Common myeloid progenitor, CD34-positive (primary cell): ENCODE measurements at regions not wholly inside any gene's neighbourhood (a gene's known extent, or its start where the extent isn't known, plus 50 kb on each side); places are given as distances from the start of the nearest gene placed in this dataset.

Source experiments
- CTCF ChIA-PET: fragments of 350-600 bp; sonication (Branson Sonifier 250); formaldehyde crosslinking; loops from one replicate; lab custom pipeline; 2021; ENCODE audit warnings: antibody characterized with exemption; lab: Charles Lee
- POLR2A ChIA-PET: fragments of 350-600 bp; sonication (Branson Sonifier 250); formaldehyde crosslinking; loops from one replicate; lab custom pipeline; 2021; ENCODE audit warnings: antibody characterized with exemption; lab: Charles Lee
- DNase-seq, 3 donors: peaks; one replicate each; pipeline versions ENCODE4 v3.0.0 to v3.0.0-alpha.2; 2013
- H3K27ac ChIP-seq, 2 experiments: 1 replicate in 1 of 2; 2 replicates in 1 of 2; pipeline ENCODE4 v1.7.0; 2013; ENCODE audit warnings: inconsistent platforms in 2 of 2, low read length in 2 of 2, mild to moderate bottlenecking in 2 of 2, low read depth in 1 of 2, moderate library complexity in 1 of 2; ENCODE audit not compliant: severe bottlenecking in 2 of 2, insufficient read depth in 1 of 2, poor library complexity in 1 of 2
- H3K27me3 ChIP-seq, 5 experiments: replicated peaks in 2 of 5; 1 replicate in 3 of 5; 2 replicates in 2 of 5; pipeline versions ENCODE4 v1.6.1 to v1.7.0; 2013; ENCODE audit warnings: low read length in 4 of 5, mild to moderate bottlenecking in 2 of 5, moderate library complexity in 2 of 5, inconsistent platforms in 1 of 5; ENCODE audit not compliant: insufficient read depth in 5 of 5, control insufficient read depth in 4 of 5
- H3K36me3 ChIP-seq, 4 experiments: 1 replicate in 2 of 4; 2 replicates in 2 of 4; pipeline versions ENCODE4 v1.6.1 to v1.7.0; 2013; ENCODE audit warnings: low read length in 3 of 4, control low read depth in 1 of 4, mild to moderate bottlenecking in 1 of 4; ENCODE audit not compliant: control insufficient read depth in 4 of 4, insufficient read depth in 4 of 4
- H3K4me1 ChIP-seq, 4 experiments: 1 replicate in 3 of 4; 2 replicates in 1 of 4; pipeline versions ENCODE4 v1.6.1 to v1.7.1; 2013; ENCODE audit warnings: low read length in 3 of 4, mild to moderate bottlenecking in 3 of 4, control low read depth in 1 of 4, inconsistent platforms in 1 of 4, moderate library complexity in 1 of 4; ENCODE audit not compliant: control insufficient read depth in 4 of 4, insufficient read depth in 4 of 4; ENCODE audit errors: control extremely low read depth in 1 of 4
- H3K4me3 ChIP-seq, 7 experiments: 1 replicate in 4 of 7; 2 replicates in 3 of 7; pipeline versions ENCODE4 v1.5.1 to v1.7.0; 2013; ENCODE audit warnings: mild to moderate bottlenecking in 7 of 7, low read length in 6 of 7, moderate library complexity in 6 of 7, inconsistent platforms in 2 of 7, low read depth in 2 of 7, control low read depth in 1 of 7; ENCODE audit not compliant: insufficient read depth in 4 of 7, control insufficient read depth in 1 of 7; ENCODE audit errors: extremely low read depth in 1 of 7
- H3K9me3 ChIP-seq, 5 experiments: 1 replicate in 4 of 5; 2 replicates in 1 of 5; pipeline versions ENCODE4 v1.6.1 to v1.7.1; 2013; ENCODE audit warnings: low read length in 4 of 5, mild to moderate bottlenecking in 2 of 5, inconsistent platforms in 1 of 5, low read depth in 1 of 5, moderate library complexity in 1 of 5; ENCODE audit not compliant: control insufficient read depth in 4 of 5, insufficient read depth in 2 of 5; ENCODE audit errors: control extremely low read depth in 1 of 5
- WGBS: methylation state at CpG from one replicate; pipeline ENCODE4 v1.1.5; 2013; ENCODE audit not compliant: insufficient coverage; 5-methylcytosine and 5-hydroxymethylcytosine counted together

DNA sequence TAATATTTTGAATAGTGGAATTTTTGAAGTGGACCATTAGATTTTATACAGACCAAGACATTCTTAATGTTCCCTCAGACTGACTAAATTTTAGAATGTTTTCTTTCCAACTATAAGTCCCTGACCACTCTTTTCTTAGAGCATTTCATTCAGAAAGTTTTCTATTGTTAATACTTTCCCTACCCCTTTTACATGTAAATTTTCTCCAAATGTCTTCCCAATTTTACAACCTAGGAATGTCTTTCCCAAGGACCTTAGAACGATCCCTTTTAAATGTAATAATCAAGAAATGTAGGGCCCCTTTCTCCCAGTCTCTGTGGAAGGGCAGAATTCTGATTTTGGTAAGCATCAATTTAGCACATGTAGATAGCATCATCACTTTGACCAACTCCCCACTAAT, 730.0 kb upstream of the B3GALT2 start:
- WGBS: 100% methylated on average over 1 of the region's 1 CpG
- POLR2A ChIA-PET: no interaction called here
- CTCF ChIA-PET: no interaction called here

DNA sequence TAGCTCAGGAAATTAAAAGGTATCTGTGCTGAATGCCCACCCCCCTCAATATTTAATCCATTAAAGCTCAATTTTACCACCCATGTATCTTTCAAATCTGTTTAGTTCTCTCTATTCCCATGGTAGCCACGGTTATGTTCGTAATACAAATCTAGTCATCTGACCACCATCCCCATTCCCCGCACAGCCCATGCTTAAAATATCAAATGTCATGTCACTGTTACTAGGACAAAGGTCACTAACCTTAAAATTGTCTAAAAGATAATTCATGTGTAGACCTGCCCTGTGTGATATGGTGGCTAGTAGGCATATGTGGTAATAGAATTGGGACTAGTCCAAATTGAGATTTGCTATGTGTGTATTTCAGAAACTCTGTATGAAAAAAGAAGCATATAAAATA, 728.5 kb upstream of the B3GALT2 start:
- Histone ChIP-seq H3K4me3 (no peak overlapping the region), H3K4me1 (no peaks in the 10 kb centered on the region), H3K27ac (no peak overlapping the region), H3K27me3 (no peaks in the 10 kb centered on the region), H3K9me3 (no peaks in the 10 kb centered on the region), H3K36me3 (no peaks in the 10 kb centered on the region)
- POLR2A ChIA-PET: no interaction called here
- WGBS: no CpG with 5 or more reads among the region's 3 CpGs
- CTCF ChIA-PET: no interaction called here
- no peak for DNase-seq

More for the DNA sequence above, 730.0 kb upstream of the B3GALT2 start:
- no peak overlapping the region for H3K4me3 ChIP-seq
- H3K27ac ChIP-seq: no peak overlapping the region
- H3K36me3 ChIP-seq: no peaks in the 10 kb centered on the region
- H3K4me1 ChIP-seq: no peaks in the 10 kb centered on the region
- H3K27me3 ChIP-seq: no peaks in the 10 kb centered on the region
- DNase-seq: no peak
- no peaks in the 10 kb centered on the region for H3K9me3 ChIP-seq

DNA sequence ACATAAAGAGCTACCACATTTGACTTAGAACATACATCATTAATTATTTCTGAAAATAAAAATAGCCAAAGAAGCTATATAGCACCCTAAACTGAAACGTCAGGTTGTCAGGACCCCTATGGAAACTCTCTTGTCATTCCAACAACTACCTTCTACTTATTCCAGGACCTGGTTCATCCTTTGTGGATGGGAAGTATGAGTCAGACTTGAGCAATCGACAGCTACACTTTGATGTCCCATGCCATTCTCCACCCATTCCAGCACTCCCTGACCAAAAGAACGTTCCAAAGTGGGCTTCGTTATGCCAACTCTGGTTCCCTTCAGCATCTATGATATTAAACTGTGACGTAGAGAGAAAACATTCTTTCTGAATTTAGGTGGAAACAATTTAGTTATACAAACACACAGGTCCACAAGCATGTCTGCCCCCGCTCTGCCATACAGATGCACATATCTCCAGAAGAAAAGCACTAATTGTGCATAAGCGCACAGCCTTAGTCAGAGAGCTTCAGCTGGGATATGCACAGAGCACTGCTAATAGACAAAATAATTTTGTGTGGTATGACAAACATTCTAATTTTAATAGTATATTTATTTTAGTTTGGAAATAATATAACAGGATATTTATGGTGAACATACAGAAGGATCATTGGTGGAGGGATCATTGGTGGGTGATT, 723.1 kb upstream of the B3GALT2 start:
- DNase-seq: no peak
- Histone ChIP-seq H3K36me3 (no peaks in the 10 kb centered on the region), H3K4me3 (no peak overlapping the region), H3K27me3 (no peaks in the 10 kb centered on the region), H3K27ac (no peak overlapping the region), H3K9me3 (no peaks in the 10 kb centered on the region), H3K4me1 (no peaks in the 10 kb centered on the region)
- ChIA-PET CTCF (no interaction called here), POLR2A (no interaction called here)
- WGBS: no CpG with 5 or more reads among the region's 7 CpGs

DNA sequence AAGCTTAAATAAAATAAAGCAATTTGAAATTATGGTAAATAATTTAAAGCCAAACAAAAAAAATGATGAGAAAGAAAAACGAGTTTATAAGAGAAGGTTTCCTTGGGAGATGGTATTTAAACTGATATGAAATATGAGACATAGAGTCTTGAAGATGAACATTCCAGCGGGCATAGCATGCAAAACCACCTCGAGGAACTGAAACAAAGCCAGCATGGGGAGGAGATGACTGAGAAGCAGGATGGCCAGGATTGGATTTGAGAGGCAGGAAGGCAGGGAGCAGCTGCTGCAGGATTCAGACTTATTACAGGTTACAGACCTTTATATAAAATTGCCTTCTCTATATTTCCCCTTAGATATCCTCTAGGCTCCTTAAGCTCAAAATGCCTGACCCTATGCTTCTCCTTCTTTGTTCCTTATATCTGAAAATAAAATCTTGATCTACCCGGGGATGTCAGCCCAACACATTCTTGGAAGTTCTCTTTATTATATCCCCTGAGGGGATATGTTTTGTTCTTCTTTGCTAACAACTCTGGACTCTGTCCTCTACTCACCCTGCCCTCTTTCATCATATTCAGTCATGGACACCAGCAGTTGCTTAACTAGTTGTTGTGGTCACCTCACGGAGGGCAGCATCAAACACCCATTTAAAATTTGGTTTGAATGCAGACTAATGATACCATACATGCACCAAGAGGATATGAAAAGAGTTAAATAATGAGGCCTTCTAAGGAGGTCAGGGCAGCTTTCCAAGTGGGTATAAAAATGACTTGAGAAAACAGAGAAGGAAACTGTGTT, 719.1 kb upstream of the B3GALT2 start:
- DNase-seq: no peak

DNA sequence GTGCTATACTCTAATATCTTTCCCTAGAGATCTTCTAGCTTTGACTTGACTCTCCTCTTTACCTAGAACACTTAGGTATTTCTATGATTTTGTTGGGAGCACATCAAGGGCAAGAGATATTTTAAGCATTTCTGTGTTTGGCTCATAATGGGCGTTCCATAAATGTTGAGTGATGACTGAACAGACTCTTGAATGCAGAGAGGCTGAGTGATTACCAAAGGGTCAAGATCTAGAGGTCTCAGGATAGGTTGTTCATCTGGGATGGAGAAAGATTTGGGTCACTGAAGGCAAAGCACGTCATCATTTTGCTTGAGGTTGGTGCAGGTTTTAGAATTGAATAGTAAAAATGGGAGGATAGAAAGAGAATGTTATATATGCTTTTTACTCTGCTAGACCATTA, 705.4 kb upstream of the B3GALT2 start:
- 100% methylated on average over 1 of the region's 2 CpGs for WGBS

More for the DNA sequence above, 719.1 kb upstream of the B3GALT2 start:
- H3K27me3 ChIP-seq: no peaks in the 10 kb centered on the region
- H3K9me3 ChIP-seq: peaks cover 0 to 1% (median 0%) of the 10 kb centered on the region in 5 experiments
- WGBS: 96% methylated on average over 3 of the region's 5 CpGs
- ChIA-PET POLR2A (no interaction called here), CTCF (no interaction called here)
- no peaks in the 10 kb centered on the region for H3K36me3 ChIP-seq
- H3K4me1 ChIP-seq: no peaks in the 10 kb centered on the region
- H3K4me3 ChIP-seq: no peak overlapping the region
- H3K27ac ChIP-seq: no peak overlapping the region

DNA sequence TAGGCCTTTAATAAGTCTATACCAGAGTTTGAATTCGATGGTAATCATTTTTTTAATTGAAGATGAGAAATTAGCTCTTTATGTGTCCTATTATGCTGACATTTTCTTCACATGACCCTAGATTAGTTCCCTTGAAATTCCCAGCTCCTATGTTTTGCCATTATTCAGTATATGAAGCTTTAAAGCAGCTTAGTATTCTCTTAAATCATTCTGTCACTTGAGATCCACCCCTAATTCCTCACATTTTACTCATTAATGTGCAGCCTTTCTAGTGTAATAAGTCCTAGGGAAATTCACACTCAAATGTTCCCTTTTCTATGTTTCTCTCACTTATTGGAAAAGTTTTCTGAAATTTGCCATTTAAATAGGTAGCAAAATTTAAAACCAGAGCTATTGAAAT, 704.5 kb upstream of the B3GALT2 start:
- ChIA-PET POLR2A (no interaction called here), CTCF (no interaction called here)
- H3K9me3 ChIP-seq: no peaks in the 10 kb centered on the region
- no peaks in the 10 kb centered on the region for H3K4me1 ChIP-seq
- H3K4me3 ChIP-seq: no peak overlapping the region
- no peak overlapping the region for H3K27ac ChIP-seq
- no peaks in the 10 kb centered on the region for H3K27me3 ChIP-seq
- no CpG with 5 or more reads among the region's 1 CpG for WGBS
- H3K36me3 ChIP-seq: no peaks in the 10 kb centered on the region
- no peak for DNase-seq

More for the DNA sequence above, 705.4 kb upstream of the B3GALT2 start:
- CTCF ChIA-PET: no interaction called here
- Histone ChIP-seq H3K4me3 (no peak overlapping the region), H3K27me3 (no peaks in the 10 kb centered on the region), H3K4me1 (no peaks in the 10 kb centered on the region), H3K9me3 (no peaks in the 10 kb centered on the region), H3K27ac (no peak overlapping the region), H3K36me3 (no peaks in the 10 kb centered on the region)
- POLR2A ChIA-PET: no interaction called here
- DNase-seq: no peak

DNA sequence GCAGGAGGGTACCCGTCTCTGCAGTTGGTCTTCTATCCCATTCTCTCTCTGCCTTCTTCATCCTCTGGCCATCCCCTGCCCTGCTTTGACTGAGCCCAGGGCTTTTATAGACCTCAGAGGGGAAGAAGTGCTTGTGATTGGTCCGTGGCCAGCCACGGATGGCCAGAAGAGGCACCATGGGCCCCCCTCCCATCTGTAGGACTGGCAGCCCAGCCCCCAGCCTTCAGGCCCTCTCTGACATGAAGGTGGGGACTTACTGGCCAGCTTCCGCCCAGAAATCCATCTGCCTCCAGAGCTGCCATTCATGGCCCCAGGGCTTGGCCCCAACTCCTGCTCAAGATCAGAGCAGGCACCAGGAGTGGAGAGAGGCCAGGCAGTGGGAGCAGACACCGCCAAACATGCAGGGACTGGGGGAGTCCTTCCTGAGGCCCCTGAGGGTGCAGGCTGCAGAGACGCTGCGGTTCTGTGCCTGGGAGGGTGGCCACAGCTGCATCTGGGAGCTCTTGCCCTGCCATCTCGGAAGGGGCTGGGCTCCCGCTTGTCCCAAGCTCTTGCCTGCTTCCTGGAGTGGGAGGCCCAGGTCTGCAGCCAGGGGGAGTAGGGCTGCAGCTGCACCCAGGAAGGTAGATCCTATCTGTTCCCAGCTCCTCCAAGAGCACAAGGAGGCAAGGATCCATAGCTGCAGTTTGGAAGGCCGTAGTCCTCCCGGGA, 698.6 kb upstream of the B3GALT2 start:
- no peak overlapping the region for H3K4me3 ChIP-seq
- 95% methylated on average over 11 of the region's 11 CpGs for WGBS
- no peaks in the 10 kb centered on the region for H3K9me3 ChIP-seq
- ChIA-PET POLR2A (no interaction called here), CTCF (no interaction called here)
- no peaks in the 10 kb centered on the region for H3K36me3 ChIP-seq
- no peak for DNase-seq
- no peaks in the 10 kb centered on the region for H3K4me1 ChIP-seq
- H3K27ac ChIP-seq: no peak overlapping the region
- no peaks in the 10 kb centered on the region for H3K27me3 ChIP-seq
